Panc1 (cell line): ENCODE measurements at regions not wholly inside any gene's neighbourhood (a gene's known extent, or its start where the extent isn't known, plus 50 kb on each side); places are given as distances from the start of the nearest gene placed in this dataset.

Experiments
- ATAC-seq: fragments of 200-7000 bp; cut with Tn5 transposase; 2 replicates; pipeline ENCODE4 v1.9.1; 2020; ENCODE audit warnings: mild to moderate bottlenecking, moderate library complexity
- BruUV-seq: library from RNA; stranded (reverse); fragments of 400-500 nt; replicated peaks from 2 replicates; lab custom pipeline; 2021; lab: Mats Ljungman, UMichigan
- CTCF ChIA-PET: fragments of 300-600 bp; sonication (Branson Sonifier 250); formaldehyde crosslinking; loops from one replicate; lab custom pipeline; 2022; ENCODE audit warnings: antibody characterized with exemption; lab: Charles Lee
- POLR2A ChIA-PET: fragments of 300-600 bp; sonication (Branson Sonifier 250); formaldehyde crosslinking; loops from one replicate; lab custom pipeline; 2022; ENCODE audit warnings: antibody characterized with exemption; lab: Charles Lee
- DNase-seq: peaks from one replicate; pipeline ENCODE4 v3.0.0-alpha.2; 2010; ENCODE audit warnings: low read depth, low spot score
- H3K27ac ChIP-seq: 2 replicates; pipeline ENCODE4 v1.5.1; 2011; ENCODE audit warnings: mild to moderate bottlenecking, low read length, inconsistent platforms
- H3K27me3 ChIP-seq: fragments of 200-500 bp; sonication (Bioruptor generic); 2 replicates; pipeline ENCODE4 v1.6.0; 2014; ENCODE audit warnings: low read length, inconsistent platforms; ENCODE audit not compliant: control insufficient read depth, insufficient read depth
- H3K36me3 ChIP-seq: fragments of 200-500 bp; sonication (Bioruptor generic); 2 replicates; pipeline ENCODE4 v1.5.1; 2014; ENCODE audit warnings: inconsistent platforms, mild to moderate bottlenecking, low read length, moderate library complexity; ENCODE audit not compliant: control insufficient read depth, insufficient read depth
- H3K4me1 ChIP-seq: 2 replicates; pipeline ENCODE4 v1.5.1; 2011; ENCODE audit warnings: inconsistent platforms, mild to moderate bottlenecking, low read length, moderate library complexity; ENCODE audit not compliant: control insufficient read depth, insufficient read depth
- H3K4me3 ChIP-seq, 2 experiments: 2 replicates each; pipeline ENCODE4 v1.5.1; 2011 to 2012; ENCODE audit warnings: low read depth in 2 of 2, low read length in 2 of 2, mild to moderate bottlenecking in 2 of 2, inconsistent platforms in 1 of 2, moderate library complexity in 1 of 2
- H3K9me3 ChIP-seq: fragments of 200-500 bp; sonication (Bioruptor generic); 2 replicates; pipeline ENCODE4 v1.5.1; 2014; ENCODE audit warnings: low read depth, mild to moderate bottlenecking, inconsistent platforms, low read length, moderate library complexity; ENCODE audit not compliant: control insufficient read depth, insufficient read depth
- POLR2AphosphoS5 ChIP-seq: IDR thresholded peaks from 2 replicates; pipeline ENCODE4 v1.6.1; 2012; ENCODE audit warnings: mild to moderate bottlenecking, low read depth, low read length, moderate library complexity
- SIN3A ChIP-seq: IDR thresholded peaks from 2 replicates; pipeline ENCODE4 v1.6.1; 2012; ENCODE audit warnings: low read depth, mild to moderate bottlenecking, low read length, moderate library complexity, borderline replicate concordance; ENCODE audit not compliant: insufficient read depth
- TCF7L2 ChIP-seq: IDR thresholded peaks from 2 replicates; pipeline ENCODE4 v1.6.1; 2011; ENCODE audit warnings: mild to moderate bottlenecking, low read depth, low read length, inconsistent platforms
- in situ Hi-C: cut with HindIII; loops from 2 replicates; pipeline ENCODE4 v1.10.0; 2016; ENCODE audit warnings: low sequenced_read_pairs, low pct_unique_long_range_greater_than_20kb
- intact Hi-C: fragments of 100-400 bp; cut with micrococcal nuclease; formaldehyde crosslinking; loops from one replicate; pipeline ENCODE4 v1.10.0; 2022; ENCODE audit not compliant: unreplicated experiment
- TF ChIP-seq, protein P1 (sequence below), 2 experiments: IDR thresholded peaks; 2 replicates each; pipeline ENCODE4 v1.6.1; 2011 to 2012; ENCODE audit warnings: low read depth in 2 of 2, control low read depth in 1 of 2, low read length in 1 of 2, mild to moderate bottlenecking in 1 of 2, moderate library complexity in 1 of 2; ENCODE audit not compliant: insufficient read depth in 1 of 2
- TF ChIP-seq, protein P2 (sequence below): fragments of 450-650 bp; IDR thresholded peaks from 2 replicates; pipeline ENCODE4 v1.5.1; 2017; ENCODE audit warnings: mild to moderate bottlenecking

DNA sequence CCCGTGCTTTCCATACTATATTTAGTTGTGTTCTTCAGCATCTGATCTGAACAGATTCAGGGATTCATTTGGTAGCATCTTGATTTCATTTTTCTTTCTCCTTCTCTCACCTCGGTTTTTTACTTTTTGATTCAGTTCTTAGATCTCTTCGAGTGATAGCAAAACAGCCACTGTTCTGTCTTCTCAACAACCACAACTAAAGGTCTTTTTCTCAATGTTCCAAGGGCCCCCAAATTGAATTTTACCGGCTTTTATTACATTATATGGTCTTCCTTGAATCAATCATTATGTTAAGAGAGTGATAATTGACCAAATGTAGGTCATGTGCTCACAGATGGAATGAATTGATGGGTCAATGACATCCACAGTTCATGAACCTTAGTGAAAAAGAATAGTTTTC is 164.5 kb upstream of the LMNTD1 start:
- no peaks in the 10 kb centered on the region for H3K4me1 ChIP-seq
- POLR2A ChIA-PET, result no interaction called here
- ATAC-seq, result no peak

DNA sequence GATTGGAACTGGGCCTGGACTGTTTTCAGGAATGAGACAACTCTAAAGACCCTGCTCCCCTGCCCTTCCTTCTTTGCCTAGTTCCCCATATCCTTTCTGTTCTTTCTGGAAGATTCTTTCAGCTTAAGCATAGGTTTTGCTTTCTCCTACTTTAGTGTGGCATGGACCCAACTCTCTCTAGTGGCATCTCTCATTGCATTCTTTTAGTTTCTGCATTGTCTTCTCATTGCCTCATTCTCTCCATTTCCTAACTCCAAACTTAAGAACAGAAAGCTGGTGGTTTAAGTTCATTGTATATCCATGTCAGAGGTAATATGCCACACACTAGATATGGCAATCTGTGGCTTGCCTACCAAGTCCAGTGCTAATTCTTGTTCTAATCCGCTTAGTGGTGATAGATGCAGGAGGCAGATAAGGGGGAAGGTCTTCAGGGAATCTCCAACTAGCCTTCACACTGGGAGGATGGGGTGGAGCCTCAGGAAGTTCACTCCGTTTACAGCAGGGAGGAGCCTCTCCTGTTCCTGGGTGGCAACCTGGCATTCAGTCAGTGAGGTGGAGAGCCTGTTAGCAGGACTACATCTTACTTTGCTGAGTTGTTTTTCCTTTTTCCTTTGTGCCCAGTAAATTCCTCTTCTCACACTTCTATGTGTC is 165.1 kb upstream of the LMNTD1 start:
- H3K9me3 ChIP-seq, result no peaks in the 10 kb centered on the region
- H3K27ac ChIP-seq, result no peak overlapping the region
- POLR2A ChIA-PET, result no interaction called here
- CTCF ChIA-PET, result no interaction called here
- H3K4me1 ChIP-seq, result no peaks in the 10 kb centered on the region
- no peaks in the 10 kb centered on the region for H3K36me3 ChIP-seq
- intact Hi-C loops, result no loop called here
- no TSS peak for BruUV-seq
- no peak for DNase-seq
- peaks cover 40% of the 10 kb centered on the region; the same call in 1 of the 2 replicates for H3K27me3 ChIP-seq
- in situ Hi-C loops, result no loop called here
- TF ChIP-seq, protein P1, sequence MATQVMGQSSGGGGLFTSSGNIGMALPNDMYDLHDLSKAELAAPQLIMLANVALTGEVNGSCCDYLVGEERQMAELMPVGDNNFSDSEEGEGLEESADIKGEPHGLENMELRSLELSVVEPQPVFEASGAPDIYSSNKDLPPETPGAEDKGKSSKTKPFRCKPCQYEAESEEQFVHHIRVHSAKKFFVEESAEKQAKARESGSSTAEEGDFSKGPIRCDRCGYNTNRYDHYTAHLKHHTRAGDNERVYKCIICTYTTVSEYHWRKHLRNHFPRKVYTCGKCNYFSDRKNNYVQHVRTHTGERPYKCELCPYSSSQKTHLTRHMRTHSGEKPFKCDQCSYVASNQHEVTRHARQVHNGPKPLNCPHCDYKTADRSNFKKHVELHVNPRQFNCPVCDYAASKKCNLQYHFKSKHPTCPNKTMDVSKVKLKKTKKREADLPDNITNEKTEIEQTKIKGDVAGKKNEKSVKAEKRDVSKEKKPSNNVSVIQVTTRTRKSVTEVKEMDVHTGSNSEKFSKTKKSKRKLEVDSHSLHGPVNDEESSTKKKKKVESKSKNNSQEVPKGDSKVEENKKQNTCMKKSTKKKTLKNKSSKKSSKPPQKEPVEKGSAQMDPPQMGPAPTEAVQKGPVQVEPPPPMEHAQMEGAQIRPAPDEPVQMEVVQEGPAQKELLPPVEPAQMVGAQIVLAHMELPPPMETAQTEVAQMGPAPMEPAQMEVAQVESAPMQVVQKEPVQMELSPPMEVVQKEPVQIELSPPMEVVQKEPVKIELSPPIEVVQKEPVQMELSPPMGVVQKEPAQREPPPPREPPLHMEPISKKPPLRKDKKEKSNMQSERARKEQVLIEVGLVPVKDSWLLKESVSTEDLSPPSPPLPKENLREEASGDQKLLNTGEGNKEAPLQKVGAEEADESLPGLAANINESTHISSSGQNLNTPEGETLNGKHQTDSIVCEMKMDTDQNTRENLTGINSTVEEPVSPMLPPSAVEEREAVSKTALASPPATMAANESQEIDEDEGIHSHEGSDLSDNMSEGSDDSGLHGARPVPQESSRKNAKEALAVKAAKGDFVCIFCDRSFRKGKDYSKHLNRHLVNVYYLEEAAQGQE (IDR thresholded peaks at IDR 0.05; ENCODE audit: insufficient read depth in 1 of 2, low read depth in 2 of 2, low read length in 1 of 2), result no peak
- TF ChIP-seq SIN3A (no peak), TCF7L2 (no peak), POLR2AphosphoS5 (no peak)
- TF ChIP-seq, protein P2, sequence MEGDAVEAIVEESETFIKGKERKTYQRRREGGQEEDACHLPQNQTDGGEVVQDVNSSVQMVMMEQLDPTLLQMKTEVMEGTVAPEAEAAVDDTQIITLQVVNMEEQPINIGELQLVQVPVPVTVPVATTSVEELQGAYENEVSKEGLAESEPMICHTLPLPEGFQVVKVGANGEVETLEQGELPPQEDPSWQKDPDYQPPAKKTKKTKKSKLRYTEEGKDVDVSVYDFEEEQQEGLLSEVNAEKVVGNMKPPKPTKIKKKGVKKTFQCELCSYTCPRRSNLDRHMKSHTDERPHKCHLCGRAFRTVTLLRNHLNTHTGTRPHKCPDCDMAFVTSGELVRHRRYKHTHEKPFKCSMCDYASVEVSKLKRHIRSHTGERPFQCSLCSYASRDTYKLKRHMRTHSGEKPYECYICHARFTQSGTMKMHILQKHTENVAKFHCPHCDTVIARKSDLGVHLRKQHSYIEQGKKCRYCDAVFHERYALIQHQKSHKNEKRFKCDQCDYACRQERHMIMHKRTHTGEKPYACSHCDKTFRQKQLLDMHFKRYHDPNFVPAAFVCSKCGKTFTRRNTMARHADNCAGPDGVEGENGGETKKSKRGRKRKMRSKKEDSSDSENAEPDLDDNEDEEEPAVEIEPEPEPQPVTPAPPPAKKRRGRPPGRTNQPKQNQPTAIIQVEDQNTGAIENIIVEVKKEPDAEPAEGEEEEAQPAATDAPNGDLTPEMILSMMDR, result no peak
- no peak overlapping the region for H3K4me3 ChIP-seq
- ATAC-seq, result no peak

More for the DNA sequence above, 164.5 kb upstream of the LMNTD1 start:
- peaks cover 36% of the 10 kb centered on the region; the same call in 1 of the 2 replicates for H3K27me3 ChIP-seq
- TF ChIP-seq TCF7L2, result no peak
- TF ChIP-seq, protein P2, result no peak
- no peak for TF ChIP-seq SIN3A
- no peak for TF ChIP-seq POLR2AphosphoS5
- TF ChIP-seq, protein P1 (IDR thresholded peaks at IDR 0.05; ENCODE audit: insufficient read depth in 1 of 2, low read depth in 2 of 2, low read length in 1 of 2), result no peak
- H3K27ac ChIP-seq, result no peak overlapping the region
- no peaks in the 10 kb centered on the region for H3K9me3 ChIP-seq
- H3K36me3 ChIP-seq, result no peaks in the 10 kb centered on the region
- intact Hi-C loops (no loop called here), in situ Hi-C loops (no loop called here)
- no TSS peak for BruUV-seq
- H3K4me3 ChIP-seq, result no peak overlapping the region
- no peak for DNase-seq
- CTCF ChIA-PET, result no interaction called here
